Left lobe of liver (tissue), 2 donors: ENCODE measurements at regions not wholly inside any gene's neighbourhood (a gene's known extent, or its start where the extent isn't known, plus 50 kb on each side); places are given as distances from the start of the nearest gene placed in this dataset.
"Not testable (repeated sequence)": the region's sequence is repeated elsewhere in the genome, so short reads cannot be mapped to it uniquely, and the experiment has no call there.

Experiments
- ATAC-seq: fragments of 200-7000 bp; cut with Tn5 transposase; one replicate; pipeline ENCODE4 v1.9.1; 2020; ENCODE audit warnings: mild to moderate bottlenecking, moderate library complexity
- DNase-seq: peaks from one replicate; pipeline ENCODE4 v3.0.0-alpha.2; 2020; ENCODE audit warnings: low spot score
- donor health status: DM: no; HTN: no; CAD: no; lungs with moderate emphysema.
- donor health status: DM: no; HTN: yes; CAD: no.

DNA sequence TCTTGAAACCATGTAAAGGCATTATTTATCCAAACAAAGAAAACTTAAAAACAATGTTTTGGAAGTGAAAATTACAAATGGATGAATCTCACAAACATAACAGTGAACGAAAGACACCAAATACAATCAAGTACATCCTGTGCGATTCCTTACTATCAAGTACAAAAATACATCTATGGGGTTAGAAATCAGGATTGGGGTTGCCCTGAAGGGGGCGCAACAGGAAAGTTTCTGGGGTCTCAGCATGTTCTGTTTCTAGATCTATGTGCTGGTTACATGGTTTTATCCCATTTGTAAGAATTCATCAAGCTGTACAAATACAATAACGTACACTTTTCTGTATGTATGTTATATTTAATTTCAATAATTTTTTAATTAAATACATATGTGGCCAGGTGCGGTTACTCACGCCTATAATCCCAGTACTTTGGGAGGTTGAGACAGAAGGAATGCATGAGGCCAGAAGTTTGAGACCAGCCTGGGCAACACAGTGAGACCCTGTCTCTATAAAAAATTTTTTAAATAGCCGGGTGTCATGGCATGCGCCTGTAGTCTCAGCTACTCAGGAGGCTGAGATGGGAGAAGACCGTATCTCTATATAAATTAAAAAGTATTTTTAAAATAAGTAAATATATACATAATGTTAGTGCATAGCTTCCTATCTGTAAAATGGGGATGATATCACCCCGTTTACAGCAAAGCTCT lies 121.5 kb upstream of the SOD1 start:
- DNase-seq, result no peak
- ATAC-seq, result no peak

DNA sequence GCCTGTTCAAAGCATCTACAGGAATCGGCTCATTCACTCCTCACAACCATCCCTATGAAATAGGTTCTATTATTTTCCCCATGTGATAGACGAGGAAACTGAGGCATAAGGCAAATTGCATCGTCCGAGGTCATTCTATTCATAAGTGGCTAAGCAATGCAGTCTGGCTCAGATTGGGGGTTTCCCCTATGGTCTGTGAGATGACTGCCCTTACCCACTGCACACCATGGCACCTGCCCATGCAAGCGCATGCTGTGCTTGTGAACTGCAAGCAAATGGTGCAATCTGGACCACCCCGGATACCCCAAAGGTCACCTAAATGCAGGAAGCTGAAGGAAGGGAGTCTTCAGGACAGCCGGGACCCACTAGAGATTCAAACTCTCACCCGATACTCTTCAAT lies 123.4 kb upstream of the SOD1 start:
- DNase-seq (no peak), ATAC-seq (no peak)

DNA sequence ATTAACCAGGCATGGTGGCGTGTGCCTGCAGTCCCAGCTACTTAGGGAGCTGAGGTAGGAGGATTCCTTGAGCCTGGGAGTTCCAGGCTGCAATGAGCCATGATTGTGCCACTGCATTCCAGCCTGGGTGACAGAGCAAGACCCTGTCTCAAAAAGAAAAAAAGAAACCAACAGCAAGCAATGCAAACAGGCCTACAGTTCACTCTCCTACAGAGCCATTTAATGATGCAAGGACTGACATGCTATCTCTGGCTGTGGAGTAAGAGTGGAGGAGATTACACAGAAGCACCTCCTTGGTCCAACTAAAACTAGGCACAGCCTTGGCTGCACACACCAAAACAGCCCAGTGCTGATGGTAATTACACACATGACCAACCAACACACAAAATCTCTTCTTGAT lies 127.5 kb upstream of the SOD1 start:
- no peak for DNase-seq
- no peak for ATAC-seq

DNA sequence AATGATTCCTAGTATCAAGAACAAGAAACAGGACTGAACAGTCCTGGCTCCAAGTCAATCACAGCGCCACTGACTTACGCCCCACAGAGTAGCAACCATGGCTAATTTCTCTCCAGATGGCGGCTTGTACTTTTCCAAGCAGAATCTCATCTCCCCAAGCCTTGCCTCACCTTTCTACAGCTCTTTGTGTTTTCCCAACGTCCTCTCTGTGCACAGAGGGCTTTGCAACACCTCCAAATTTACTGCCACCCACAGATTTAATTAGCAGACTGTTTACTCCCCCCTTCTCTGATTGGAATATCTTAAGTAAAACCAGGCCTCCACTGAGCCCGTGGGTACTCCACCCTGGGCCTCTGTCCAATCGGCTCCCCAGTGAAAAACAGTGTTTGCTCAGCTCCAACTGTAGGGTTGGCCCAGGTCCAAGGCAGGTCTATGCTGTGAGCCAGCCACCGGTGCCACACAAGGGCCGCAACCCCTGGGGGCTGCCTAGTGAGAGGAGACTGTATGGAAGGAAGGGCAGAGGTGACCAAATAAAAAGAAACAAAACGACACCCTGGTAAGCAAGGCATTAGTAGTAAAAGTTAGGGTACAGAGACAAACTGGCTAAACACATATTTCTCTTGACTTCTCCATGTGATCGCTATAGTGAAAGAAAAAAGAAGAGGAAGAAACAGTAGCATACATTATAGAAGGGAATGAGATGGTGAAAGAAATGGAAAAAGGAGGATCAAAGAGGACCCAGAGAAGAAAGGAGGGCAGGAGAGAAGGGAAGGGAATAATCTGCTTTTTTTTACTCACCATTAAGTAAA lies 128.4 kb upstream of the SOD1 start:
- DNase-seq, result peak; percentile 52
- ATAC-seq, result peak; percentile 65

DNA sequence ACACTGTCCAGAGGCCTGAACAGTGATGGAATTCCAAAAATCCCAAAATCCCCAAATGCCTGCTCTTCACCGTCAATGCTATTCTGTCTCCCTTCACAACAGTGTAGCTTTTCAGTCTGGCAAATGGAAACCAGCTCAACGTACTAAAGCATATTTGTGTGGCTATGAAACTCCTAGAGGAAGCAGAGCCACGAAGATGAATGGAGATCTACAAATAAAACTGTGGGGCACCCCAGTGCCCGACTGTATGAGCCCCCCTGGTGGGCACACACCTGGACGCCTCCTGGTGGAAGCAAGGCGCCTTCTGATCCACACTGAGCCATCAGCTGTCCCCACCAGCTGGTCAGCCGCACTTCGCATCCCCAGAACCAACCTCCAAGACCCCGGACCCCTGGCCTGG lies 129.1 kb upstream of the SOD1 start:
- ATAC-seq (no peak), DNase-seq (no peak)

DNA sequence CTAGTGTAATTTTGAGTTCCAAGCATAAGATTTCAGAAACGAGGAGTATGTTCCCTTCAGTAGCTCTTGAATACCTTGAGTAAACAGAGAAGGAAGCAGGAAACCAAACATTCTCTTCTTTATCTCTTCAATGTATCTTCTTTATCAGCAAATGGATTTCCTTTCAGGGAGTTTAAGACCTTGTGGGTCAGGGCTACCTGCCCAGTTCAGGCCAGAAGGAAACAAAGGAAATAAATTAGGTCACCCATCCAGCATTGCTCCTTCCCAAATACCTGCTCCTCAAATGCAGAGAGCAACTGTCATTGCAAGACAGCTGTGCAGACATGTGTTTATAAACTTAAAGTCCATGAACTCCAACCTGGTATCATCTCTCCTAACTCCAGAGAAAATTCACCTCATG lies 130.1 kb upstream of the SOD1 start:
- no peak for ATAC-seq
- DNase-seq, result no peak

DNA sequence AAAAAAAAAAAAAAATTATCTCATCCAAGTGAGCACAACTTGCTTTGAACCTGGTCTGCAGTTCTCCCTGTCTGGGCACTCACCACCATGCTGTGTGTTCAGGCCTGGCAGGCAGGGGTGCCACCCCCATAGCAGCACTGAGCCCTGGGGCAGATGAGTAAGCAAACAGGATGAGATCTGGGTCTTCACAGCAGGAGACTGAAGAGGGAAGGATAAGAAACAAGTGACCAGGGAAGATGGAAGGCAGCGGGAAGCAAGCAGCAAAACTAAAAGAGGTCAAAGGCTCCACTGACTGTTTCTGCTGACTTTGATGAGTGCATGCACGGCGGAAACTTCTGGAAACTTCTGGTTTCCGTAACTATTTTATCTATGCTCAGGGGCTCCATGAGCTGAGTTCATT lies 133.5 kb upstream of the SOD1 start:
- ATAC-seq, result peak; percentile 57
- DNase-seq, result no peak

DNA sequence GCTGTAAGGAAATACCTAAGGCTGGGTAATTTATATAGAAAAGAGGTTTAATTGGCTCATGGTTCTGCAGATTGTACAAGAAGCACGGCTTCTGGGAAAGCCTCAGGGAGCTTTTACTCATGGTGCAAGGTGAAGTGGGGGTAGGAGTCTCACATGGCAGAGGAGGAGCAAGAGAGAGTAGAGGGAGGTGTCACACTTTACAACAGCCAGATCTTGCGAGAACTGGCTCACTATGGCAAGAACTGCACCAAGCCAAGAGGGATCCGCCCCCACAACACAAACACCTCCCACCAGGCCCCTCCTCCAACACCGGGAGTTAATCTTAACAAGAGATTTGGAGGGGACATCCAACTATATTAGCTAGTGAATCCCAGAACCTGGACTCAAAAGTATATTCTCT lies 135.4 kb upstream of the SOD1 start:
- DNase-seq, result no peak

DNA sequence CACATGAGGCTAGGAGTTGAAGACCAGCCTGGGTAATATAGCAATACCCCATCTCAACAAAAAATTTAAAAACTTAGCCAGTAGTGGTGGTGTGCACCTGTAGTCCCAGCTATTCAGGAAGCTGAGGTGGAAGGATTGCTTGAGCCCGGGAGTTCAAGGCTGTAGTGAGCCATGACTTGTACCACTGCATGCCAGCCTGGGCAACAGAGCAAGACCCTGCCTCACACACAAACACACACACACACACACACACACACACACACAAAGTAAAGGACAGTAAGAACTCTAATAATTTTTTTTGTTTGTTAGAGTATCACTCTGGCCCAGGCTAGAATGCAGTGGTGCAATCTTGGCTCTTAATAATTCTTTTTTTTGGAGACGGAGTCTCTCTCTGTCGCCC lies 138.0 kb upstream of the SOD1 start:
- ATAC-seq, result no peak
- DNase-seq, result no peak

More for the DNA sequence above, 135.4 kb upstream of the SOD1 start:
- ATAC-seq, result peak; percentile 20

DNA sequence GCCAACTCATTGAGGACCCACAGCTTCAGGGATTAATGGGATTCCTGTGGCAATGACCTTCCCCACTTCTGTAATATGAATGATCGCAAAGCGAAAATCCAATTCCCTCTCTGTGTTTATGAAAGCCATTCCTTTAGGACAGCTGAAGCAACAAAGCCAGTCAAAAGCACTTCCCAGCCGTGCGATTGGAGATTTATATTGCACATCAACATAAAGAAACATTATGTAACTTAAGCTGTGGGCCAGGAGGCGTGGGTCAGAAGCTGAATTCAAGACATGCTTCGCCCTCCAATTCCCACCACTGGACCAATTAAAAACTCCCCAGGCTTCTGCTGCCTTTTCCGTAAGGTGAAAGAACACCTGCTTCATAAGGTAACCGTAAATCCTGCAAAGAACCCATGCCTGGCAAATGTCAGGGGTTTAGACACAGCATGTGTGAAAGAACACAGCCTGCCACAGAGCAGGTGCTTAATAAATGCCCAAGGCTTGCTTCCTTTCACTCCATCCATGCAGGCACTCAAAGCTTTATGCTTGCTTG lies 138.9 kb upstream of the SOD1 start:
- ATAC-seq, result no peak
- DNase-seq, result no peak

DNA sequence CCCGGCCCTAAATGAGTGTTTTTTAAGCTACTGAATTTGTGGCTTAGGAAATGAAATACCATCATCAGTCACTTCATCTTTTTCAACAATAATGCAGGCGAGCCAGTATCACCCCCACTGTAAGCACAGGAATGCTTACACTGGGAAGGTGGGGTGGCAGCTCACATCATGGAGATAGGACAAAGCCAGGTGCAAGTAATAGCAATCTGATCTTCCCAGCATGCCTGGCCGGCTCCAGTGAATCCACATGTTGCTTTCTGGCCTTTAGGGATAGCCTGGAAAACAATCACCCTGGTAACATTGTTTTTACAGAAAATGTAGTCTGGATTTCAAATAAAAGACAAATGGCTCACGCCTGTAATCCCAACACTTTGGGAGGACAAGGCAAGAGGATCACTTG lies 140.9 kb upstream of the SOD1 start:
- no peak for DNase-seq
- no peak for ATAC-seq

DNA sequence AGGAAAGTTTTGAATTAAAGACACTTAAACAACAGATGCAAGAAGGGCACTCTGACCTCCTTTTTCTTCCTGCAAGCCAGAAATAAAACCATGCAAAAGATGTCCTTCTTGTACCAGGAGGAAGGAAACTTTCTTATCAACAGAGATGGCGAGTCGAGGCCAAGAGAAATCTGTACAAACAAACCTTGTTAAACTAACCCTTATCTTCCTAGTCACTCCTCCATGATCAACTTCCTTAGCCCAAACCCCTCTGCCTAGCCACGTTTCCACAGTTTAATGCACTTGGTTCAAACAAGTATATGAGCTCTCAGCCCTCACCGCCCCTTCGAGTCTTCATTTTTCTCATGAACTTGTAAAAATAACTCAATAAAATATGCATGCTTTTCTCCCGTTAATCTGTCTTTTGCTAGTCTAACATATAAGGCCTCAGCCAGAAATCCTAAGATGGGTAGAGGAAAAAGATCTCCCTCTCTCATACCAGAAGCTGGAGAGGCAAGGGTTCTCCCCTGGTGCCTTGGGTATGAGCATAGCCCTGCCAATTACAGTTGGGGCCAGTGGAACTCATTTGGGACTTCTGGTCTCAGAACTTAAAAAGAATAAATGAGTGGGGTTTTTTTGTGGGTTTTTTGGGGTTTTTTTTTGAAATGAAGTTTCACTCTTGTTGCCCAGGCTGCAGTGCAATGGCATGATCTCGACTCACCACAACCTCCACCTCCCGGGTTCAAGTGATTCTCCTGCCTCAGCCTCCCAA lies 141.7 kb upstream of the SOD1 start:
- ATAC-seq (peak; percentile 20), DNase-seq (no peak)

DNA sequence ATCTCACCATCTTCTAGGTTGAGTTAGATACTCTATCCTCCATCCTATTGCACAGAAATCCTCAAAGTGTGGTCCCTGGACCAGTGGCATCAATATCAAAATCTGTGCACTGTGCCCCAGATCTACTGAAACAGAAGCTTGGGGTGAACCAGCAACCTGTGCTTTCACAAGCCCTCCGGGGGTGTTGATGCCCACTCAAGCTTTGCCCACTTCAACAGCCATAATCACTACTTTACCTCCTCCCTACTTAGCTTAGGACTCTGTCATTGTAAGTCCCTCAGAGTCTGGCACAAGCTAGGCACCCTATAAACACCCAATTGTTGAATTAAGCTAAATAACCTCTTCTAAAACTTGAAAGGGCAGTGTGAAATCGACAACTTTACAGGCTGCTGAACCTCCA lies 144.2 kb upstream of the SOD1 start:
- no peak for ATAC-seq

DNA sequence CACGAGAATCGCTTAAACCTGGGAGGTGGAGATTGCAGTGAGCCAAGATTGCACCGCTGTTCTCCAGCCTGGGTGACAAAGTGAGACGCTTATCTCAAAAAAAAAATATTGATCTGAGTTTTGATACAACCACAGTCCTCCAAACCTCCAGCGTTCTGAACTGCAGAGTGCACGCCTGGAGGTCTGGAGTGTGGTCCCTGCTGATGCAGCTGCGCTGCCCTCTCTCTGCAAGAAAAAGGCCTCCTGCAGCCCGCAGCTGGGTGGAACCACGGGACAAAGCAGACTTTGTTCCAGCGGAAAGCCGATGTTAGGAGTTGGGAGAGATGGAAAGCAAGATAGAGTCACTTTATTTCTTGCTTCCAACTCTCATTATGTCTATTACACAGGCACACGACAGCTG lies 144.9 kb upstream of the SOD1 start:
- DNase-seq (no peak), ATAC-seq (peak; percentile 22)

More for the DNA sequence above, 144.2 kb upstream of the SOD1 start:
- DNase-seq, result no peak

DNA sequence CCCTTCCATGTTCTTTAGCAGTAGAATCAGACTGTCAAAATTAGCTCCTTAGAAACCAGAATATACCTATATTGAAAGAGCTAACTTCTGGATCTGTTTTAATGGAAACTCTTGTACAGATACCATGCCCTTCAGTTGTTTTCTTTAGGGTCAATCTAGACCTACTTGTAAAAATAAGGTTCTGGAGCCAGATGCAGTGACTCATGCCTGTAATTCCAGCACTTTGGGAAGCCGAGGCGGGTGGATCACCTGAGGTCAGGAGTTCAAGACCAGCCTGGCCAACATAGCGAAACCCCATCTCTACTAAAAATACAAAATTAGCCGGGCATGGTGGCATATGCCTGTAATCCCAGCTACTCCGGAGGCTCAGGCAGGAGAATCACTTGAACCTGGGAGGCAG lies 146.0 kb upstream of the SOD1 start:
- DNase-seq, ATAC-seq: not testable (repeated sequence)

DNA sequence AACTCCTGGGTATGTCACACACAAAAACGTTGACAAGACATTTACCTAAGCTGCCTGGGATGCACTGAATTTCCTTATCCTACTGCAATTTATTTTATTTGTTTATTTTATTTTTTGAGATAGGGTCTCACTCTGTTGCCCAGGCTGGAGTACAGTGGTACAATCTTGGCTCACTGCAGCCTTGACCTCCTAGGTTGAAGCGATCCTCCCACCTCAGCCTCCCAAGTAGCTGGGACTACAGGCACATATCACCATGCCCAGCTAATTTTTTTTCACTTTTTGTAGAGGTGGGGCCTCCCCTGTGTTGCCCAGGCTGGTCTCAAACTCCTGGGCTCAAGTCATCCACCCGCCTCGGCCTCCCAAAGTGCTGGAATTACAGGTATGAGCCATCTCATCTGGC lies 147.5 kb upstream of the SOD1 start:
- not testable (repeated sequence) for ATAC-seq, DNase-seq

DNA sequence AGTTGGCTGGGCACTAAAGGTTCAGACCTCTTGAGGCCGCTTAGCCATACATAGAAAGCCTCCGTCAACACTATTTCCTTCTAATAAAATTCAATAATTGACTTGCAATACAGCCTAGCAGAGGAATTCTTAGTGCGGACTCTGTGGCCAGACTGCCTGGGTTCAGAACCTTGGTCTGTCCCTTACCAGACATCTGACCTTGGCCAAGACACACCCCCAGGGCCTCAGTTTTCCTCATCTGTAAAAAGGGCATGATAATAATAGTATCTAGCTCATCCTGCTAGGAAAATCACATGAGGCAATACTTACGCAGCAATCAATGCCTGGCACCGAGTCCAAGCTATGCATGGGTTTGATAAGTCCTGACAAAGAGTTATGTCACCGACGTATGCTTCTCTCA lies 148.2 kb upstream of the SOD1 start:
- ATAC-seq (no peak), DNase-seq (no peak)

DNA sequence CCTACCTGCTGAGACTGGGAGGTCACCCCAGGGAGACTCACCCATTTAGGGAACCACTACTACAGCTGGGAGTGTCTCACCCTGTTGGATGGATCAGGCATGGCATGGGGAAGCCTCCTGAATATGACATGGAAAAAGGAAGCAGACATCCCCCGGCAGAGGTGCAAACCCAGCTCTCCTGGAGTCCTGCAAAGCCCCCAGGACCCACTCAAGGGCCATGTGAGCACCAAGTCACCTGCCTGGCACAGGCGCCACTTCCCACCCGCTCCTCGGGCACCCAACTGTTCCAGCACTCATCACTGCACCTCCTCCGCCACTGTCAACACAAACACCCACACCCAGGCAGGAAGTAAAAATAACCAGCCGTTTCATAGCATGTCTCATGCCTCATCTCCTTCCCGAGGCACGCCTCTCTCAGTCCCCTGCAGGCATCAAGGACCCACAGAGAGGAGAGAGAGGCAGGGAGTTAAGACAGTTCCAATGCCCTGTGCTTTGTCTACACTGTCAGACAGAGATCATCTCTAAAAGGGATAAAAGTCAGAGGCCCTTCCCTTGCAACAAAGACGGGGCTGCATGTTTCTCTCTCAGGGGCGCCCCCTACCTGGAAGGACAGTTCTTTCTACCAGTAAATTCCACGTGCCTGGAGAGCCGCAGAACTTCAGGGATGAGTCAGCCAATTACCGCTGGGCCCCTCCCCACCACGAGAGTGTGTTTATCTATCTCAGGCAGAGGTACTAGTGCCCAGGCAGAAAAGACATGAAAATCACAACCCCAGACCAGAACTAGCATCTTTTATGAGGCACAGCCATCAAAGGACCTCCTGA lies 150.1 kb upstream of the SOD1 start:
- DNase-seq (no peak), ATAC-seq (no peak)

DNA sequence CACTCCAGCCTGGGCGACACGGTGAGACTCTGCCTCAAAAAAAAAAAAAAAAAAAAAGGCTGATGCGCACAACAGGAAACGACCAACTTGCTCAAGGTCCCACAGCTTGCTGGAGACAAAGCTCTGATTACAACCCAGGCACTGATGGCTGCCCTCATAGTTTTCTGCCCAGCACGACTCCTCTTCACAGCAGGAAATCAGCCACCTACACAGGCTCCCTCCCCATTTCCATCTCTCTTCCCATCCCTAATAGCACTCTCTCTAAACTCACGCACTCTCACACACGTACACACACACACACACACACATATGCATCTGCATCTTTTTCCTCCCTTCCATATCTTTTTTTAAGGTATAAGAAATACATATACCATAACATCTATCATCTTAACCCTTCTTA lies 153.5 kb upstream of the SOD1 start:
- ATAC-seq (no peak), DNase-seq (no peak)

DNA sequence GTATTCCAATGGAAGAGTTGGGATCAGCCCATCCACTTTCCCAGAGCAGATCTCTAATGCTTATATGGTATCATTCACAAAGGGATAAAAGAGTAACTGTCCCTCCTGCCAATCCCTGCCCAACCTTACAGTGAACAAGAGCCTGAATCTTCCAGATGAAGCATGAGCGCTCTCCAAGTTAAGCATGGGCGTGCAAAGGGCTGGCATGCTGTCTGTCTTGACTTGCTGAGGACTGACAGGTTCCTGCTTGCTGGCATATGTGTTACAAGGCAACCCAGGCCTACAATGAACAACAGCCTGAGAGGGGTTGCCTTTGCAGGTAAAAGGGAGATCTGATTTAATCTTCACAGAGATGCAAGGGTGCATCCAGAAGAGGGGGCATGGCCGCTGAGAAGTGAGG lies 155.6 kb upstream of the SOD1 start:
- no peak for DNase-seq
- ATAC-seq, result no peak

DNA sequence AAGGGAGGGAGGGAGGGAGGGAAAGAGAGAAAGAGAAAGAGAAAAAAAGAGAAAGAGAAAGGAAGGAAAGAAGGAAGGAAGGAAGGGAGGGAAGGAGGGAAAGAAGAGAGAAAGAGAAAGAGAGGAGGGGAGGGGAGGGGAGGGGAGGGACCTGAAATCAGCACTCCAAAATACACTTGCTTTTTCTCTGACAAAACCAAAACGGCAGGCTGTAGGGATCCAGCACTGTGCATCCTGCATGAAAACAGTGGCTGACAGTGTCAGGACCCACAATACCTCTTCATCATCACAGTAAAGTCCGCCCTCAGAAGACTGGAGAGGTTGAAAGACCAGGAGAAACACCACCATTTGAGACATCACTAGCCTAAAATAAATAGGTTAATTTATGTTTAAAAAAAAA lies 156.0 kb upstream of the SOD1 start:
- DNase-seq (no peak), ATAC-seq (no peak)
